ENCODE measurements at regions not wholly inside any gene's neighbourhood (a gene's known extent, or its start where the extent isn't known, plus 50 kb on each side); places are given as distances from the start of the nearest gene placed in this dataset.
A peak's percentile ranks its signal among the peaks of the same experiment; 100 is the strongest.

DNA sequence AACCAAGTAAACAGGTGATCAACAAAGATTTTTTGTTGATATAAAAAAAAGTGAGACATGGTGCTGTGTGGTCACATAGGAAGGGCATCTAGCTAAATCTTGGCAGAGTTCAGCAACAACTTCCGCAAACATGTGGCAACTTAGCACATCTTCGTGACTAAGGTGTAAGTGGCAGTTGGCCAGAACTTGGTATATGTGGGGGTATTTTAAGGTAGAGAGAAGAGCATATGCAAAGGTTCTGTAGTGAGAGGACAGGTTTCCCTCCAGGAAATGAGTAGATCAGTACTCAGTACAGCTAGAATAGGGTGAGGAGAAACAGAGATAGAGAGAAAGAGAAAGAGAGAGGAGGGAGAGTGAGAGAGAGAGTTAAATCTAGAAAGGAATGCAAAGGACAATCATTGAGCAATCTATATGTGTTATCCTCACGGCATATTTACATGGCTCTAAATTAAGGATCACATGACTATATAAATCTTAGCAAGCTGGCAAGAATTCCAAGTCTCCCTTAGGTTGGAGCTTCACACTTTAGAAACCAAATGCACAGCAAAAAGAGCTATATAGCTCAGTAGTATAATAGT, 227.7 kb upstream of the HMGA2 start:
- no peak for DNase-seq

GRCh38 chr12:65597527-65597926, 226.8 kb upstream of the HMGA2 start:
- DNase-seq, result no peak

GRCh38 chr12:65598688-65599087, 225.6 kb upstream of the HMGA2 start:
- DNase-seq, result no peak

DNA sequence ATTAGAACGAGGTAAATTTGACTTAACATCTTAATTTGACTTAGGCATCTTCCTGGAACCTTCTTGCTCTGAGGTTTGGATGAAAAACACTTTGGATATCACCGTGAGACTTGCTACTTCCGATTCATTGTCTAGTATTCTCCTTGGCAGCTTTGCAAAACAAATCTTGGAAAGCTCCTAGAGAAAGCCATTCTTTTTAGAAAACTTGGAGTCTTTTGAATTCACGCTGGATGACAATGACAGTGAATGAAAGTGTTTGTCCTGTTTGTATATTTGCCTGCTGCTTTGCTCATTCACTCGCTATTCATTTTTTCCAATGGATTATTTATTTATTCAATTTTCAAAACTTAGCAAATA, 222.1 kb upstream of the HMGA2 start:
- no peak for DNase-seq

DNA sequence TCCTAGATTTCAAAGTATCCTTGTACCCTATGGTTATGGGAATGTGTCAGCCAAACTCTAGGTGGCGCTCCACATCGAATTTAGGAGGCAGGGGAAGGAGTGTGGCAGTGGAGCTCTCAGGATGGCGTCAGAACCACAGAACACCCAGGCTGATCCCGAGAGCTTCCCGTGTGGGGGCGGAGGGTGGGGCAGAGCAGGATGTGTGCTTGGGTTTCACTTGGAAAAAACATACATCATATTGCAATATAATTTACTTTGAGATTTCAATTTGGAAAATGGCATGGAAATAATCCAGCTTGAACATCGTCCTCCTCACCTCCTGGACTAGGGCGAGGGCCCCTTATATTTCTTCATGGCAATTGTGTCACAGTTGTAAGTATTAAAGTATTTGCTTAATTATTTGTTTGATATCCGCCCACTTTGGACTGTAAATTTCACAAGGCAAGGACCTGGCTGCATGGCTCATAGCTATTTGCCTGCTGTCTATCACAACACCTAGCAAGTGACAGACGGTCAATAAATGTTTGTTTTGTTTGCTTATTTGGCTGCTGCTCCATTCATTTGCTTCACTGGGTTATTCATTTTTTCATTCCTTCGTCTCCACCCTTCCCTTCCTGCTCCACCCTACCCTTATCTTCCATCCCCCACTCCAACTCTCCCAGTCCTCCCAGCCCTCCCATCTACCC, 221.5 kb upstream of the HMGA2 start:
- DNase-seq, result peak in 47 of 56 donors; percentile 0 to 72 (median 23)

- DNase-seq, result peak in 5 of 56 donors; percentile 0 to 6 (median 2)
These were observed 220.6 kb upstream of the HMGA2 start for GRCh38 chr12:65603438-65604351.

DNA sequence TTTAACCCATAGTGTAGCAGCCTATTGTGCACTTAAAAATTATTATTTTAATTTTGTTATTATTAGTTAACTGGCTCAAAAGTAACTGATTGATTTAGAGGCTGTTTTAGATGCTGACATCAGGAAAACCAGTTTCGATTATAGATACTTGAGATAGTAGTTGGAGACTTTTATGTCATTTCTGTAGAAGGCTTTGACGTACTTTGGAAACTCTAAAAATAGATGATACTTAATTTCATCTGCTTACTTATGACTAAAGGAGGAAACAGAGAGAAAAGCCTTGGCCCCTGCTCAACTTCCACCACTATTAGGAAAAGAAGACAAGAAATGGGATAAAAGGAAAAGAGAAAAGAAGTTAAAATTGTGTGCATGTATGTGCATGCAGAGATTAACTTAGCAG, 219.3 kb upstream of the HMGA2 start:
- no peak for DNase-seq

DNA sequence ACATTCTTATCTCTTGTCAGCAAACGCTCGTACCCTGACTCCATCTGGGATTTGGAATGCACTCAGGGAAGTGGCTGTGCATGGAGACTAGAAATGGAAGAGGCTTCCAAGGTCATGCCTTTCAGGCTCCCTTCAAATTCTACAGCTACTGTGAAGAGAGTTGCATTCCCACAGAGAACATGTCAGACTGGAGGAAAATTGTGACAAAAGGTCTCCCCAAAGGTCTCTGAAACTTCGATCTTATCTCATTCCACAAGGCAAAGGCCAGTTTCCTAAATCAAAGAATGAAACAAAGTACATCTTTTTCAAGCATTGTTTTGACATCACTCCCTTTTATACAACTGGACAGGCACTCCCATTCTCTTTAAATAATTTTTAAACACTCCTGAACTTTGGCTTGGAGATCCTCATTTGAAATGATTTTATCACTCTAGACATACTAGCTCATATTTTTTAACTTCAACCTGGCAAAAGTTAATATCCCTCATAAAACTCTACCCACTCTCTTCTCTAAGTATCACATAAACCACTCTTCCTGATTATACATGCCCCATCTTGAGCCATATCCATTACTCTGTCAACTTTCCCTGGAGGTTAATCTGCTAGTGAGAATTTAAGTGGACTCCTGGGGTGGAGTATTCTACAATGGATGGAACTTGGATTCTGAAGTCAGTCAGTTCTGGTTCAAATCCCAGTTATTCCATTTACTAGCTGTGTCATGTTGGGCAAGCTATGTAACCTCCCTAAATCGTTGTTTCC, 218.1 kb upstream of the HMGA2 start:
- no peak for DNase-seq

DNA sequence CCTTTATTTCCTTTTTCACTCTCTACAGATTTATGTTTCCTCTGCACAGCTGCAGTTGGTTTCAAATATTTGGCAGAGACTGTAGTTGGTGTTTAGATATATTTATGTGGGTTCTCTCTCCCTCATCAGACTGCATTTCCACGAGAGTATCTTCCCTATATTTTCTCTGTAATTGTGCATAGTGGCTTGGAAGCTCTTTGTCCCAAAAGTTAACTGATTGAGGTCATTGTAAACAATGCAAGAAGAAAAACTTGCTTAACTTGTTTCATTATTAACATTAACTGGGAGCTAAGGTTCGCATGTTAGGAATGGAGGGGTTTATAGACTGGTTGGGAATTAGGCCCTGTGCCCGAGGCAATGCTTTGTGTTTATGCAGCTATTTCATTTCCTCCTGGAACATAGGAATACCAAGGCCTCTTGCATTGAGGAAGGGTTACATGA, 216.9 kb upstream of the HMGA2 start:
- no peak for DNase-seq

DNA sequence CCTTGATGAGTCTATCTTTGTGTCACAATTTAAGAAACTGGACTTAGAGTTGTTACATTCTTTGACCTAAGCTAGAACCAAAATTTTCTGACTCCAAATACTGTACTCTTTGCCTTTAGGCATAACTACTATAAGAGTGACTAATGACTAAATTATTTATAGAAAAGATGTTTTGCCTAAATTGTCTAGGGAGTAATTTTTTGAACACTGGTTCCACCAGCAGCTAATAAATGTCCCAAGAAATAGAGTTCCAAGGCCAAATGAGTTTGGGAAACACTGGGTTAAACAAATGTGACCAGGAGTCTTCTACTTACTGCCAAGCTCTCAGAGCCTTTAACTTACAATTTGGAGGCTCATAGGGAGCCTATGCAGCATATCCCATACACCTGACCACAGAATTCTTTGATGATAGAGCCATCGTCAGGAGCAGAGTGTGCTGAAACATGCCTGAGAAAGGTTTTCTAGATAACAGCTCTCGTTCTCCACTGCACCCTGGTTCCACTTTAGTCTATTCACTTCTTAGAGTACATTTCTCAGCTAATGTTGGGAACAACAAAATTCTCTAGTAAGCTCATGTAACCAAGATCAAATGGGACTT, 215.9 kb upstream of the HMGA2 start:
- DNase-seq, result no peak

DNA sequence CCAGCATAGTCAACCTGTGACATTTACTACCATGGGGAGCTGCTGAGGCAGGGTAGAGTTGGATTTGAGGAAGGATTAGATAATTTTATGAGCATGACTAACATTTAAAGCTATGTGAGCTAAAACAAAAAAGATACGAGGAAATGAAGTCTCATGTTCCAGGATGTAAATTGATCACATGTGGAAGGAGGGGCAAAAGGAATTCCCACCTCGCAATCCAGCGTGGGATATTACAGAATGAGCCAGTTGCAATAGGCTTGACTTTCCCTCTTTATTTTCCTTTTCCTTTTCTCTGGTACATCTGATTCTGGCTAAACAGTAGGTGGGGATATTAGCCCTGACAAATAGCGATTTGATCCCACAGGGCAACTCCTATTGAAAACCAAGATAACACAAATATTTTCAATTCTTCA, 214.9 kb upstream of the HMGA2 start:
- DNase-seq, result no peak

GRCh38 chr12:65611396-65611795, 212.9 kb upstream of the HMGA2 start:
- DNase-seq, result no peak

- DNase-seq, result no peak
These were observed 211.8 kb upstream of the HMGA2 start for GRCh38 chr12:65612440-65612839.

- no peak for DNase-seq
These were observed 210.6 kb upstream of the HMGA2 start for GRCh38 chr12:65613692-65614091.

DNA sequence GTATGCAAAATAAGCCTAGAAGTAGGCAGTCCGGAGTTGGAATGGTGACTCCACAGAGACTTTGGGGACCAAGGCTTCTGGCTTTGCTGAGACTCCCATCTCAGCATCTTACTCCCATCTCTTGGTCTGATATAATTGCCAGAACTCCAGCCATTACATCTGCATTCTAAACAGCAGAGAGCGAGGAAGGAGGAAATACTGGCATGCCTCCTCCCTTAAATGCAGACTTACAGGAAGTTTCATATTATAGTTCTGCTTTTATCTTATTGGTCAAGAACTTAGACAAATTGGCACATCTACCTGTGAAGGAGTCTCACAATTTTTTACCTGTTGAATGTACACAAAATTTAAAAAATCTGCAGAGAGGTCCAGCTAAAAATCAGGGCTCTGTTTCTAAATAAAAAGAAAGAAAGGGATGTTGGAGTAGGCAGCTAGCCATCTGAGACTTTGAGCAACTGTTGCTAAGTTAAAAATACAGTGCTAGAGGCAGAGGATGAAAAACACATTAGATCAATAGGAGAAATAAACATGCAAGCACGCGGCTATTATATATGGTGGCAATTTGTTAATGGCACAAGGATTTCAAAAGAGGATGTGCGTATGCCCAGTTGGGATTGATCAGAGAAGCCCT, 209.9 kb upstream of the HMGA2 start:
- DNase-seq, result no peak

GRCh38 chr12:65615118-65615517, 209.2 kb upstream of the HMGA2 start:
- no peak for DNase-seq

GRCh38 chr12:65616022-65616421, 208.3 kb upstream of the HMGA2 start:
- no peak for DNase-seq

DNA sequence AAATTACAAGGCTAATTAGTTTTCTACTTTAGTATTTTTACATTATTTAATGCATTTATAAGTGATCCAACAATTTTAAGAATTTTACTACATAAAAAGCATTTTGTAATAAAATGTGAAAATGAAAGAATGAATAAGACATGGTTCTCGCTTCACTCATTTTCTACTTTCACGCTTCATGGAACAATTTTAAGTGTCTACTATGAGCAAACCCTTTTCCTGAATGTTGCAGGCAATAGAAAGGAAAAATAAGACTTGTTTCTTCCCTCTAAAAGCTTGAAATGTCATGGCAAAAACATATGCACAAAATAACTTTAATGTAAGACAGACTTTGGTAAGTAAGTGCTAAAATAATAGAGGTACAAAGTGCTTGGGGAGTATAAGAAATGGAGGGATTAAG, 205.7 kb upstream of the HMGA2 start:
- no peak for DNase-seq

- no peak for DNase-seq
These were observed 205.3 kb upstream of the HMGA2 start for GRCh38 chr12:65619018-65619417.

DNA sequence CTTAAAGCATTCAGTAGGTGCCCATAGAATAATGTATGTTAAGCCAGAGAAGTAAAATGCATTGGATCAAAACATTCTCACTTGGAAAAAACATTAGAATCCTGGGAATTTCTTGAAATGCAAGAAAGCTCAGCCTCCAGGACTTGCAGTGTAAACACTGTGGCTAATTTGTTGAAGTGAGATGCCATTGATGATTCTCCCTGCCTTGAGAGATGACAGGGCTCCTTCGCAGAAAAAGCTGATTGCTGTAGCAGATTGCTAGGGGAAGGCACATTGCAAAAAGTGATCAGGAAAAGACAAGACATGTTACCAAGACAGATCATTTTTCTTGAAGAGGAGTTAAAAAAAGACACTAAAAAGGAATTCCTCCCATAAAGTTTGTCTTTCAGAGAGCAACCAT, 204.2 kb upstream of the HMGA2 start:
- no peak for DNase-seq

DNA sequence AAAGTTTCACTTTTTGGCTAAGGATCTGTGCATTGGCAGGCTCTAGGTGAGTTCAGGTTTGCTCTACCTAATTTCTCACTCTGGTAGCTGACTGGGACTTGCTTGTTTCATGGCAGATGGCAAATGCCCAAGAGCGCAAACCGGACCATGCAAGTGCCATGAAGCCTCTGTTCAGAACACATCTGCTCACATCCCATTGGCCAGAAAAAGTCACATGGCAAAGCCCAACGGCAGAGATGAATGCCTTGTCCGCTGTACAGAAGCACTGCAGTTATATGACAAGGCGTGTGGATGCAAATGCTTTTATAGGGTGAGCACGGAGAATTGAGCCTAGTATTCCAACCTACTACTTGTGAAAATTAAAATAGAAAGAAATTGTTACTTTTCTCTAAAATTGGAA, 202.2 kb upstream of the HMGA2 start:
- peak in 10 of 56 donors; percentile 1 to 32 (median 6) for DNase-seq

Data from nucleus accumbens (tissue), 56 donors.